Activated CD4-positive, alpha-beta T cell treated with anti-CD3 and anti-CD28 coated beads for 24 hours (primary cell): ENCODE measurements at regions not wholly inside any gene's neighbourhood (a gene's known extent, or its start where the extent isn't known, plus 50 kb on each side); places are given as distances from the start of the nearest gene placed in this dataset.
"Not testable (repeated sequence)": the region's sequence is repeated elsewhere in the genome, so short reads cannot be mapped to it uniquely, and the experiment has no call there.

Source experiments
- DNase-seq, 2 donors: peaks; one replicate each; pipeline ENCODE4 v3.0.0-alpha.2; 2020; ENCODE audit warnings: low read depth in 2 of 2

- no peak for DNase-seq
Measured at GRCh38 chr6:19536838-19537237, 300.3 kb upstream of the ID4 start.

GRCh38 chr6:19538096-19538495 is 299.1 kb upstream of the ID4 start:
- no peak for DNase-seq

- no peak for DNase-seq
Measured at GRCh38 chr6:19547507-19547906, 289.7 kb upstream of the ID4 start.

GRCh38 chr6:19549109-19549508 is 288.1 kb upstream of the ID4 start:
- DNase-seq: no peak

GRCh38 chr6:19550380-19550779 is 286.8 kb upstream of the ID4 start:
- DNase-seq: no peak

- no peak for DNase-seq
Measured at GRCh38 chr6:19551611-19552010, 285.6 kb upstream of the ID4 start.

- DNase-seq: no peak
Measured at GRCh38 chr6:19552076-19552475, 285.1 kb upstream of the ID4 start.

GRCh38 chr6:19552588-19552987 is 284.6 kb upstream of the ID4 start:
- DNase-seq: no peak

GRCh38 chr6:19554356-19555225 is 282.6 kb upstream of the ID4 start:
- DNase-seq: no peak

- DNase-seq: no peak
Measured at GRCh38 chr6:19557191-19557590, 280.0 kb upstream of the ID4 start.

GRCh38 chr6:19558201-19558600 is 279.0 kb upstream of the ID4 start:
- DNase-seq: no peak

GRCh38 chr6:19558934-19559333 is 278.2 kb upstream of the ID4 start:
- DNase-seq: no peak

- DNase-seq: no peak
Measured at GRCh38 chr6:19562468-19562867, 274.7 kb upstream of the ID4 start.

- DNase-seq: no peak
Measured at GRCh38 chr6:19569563-19569962, 267.6 kb upstream of the ID4 start.

GRCh38 chr6:19571176-19571575 is 266.0 kb upstream of the ID4 start:
- no peak for DNase-seq

- DNase-seq: no peak
Measured at GRCh38 chr6:19578481-19578880, 258.7 kb upstream of the ID4 start.

GRCh38 chr6:19584207-19584606 is 253.0 kb upstream of the ID4 start:
- not testable (repeated sequence) for DNase-seq

- DNase-seq: no peak
Measured at GRCh38 chr6:19587238-19587942, 249.8 kb upstream of the ID4 start.

GRCh38 chr6:19590501-19591131 is 246.6 kb upstream of the ID4 start:
- no peak for DNase-seq

- no peak for DNase-seq
Measured at GRCh38 chr6:19597809-19598320, 239.3 kb upstream of the ID4 start.

- DNase-seq: no peak
Measured at GRCh38 chr6:19599796-19600464, 237.2 kb upstream of the ID4 start.

GRCh38 chr6:19602434-19603013 is 234.6 kb upstream of the ID4 start:
- no peak for DNase-seq
